HL-60 (cell line): ENCODE measurements at regions not wholly inside any gene's neighbourhood (a gene's known extent, or its start where the extent isn't known, plus 50 kb on each side); places are given as distances from the start of the nearest gene placed in this dataset.

Source experiments
- GABPA ChIP-seq: IDR thresholded peaks from 2 replicates; pipeline ENCODE4 v1.6.1; 2012; ENCODE audit warnings: low read depth
- POLR2AphosphoS5 ChIP-seq: IDR thresholded peaks from 2 replicates; pipeline ENCODE4 v1.6.1; 2012; ENCODE audit warnings: low read depth
- SPI1 ChIP-seq: IDR thresholded peaks from 2 replicates; pipeline ENCODE4 v1.6.1; 2012; ENCODE audit warnings: low read depth, mild to moderate bottlenecking, borderline replicate concordance
- TF ChIP-seq, protein P1 (sequence below): IDR thresholded peaks from one replicate; pipeline ENCODE4 v1.5.1; 2011; ENCODE audit warnings: low read length, control low read depth, inconsistent platforms; ENCODE audit not compliant: insufficient read depth
- TF ChIP-seq, protein P2 (sequence below): IDR thresholded peaks from 2 replicates; pipeline ENCODE4 v1.6.1; 2012; ENCODE audit warnings: low read depth; ENCODE audit not compliant: insufficient replicate concordance

DNA sequence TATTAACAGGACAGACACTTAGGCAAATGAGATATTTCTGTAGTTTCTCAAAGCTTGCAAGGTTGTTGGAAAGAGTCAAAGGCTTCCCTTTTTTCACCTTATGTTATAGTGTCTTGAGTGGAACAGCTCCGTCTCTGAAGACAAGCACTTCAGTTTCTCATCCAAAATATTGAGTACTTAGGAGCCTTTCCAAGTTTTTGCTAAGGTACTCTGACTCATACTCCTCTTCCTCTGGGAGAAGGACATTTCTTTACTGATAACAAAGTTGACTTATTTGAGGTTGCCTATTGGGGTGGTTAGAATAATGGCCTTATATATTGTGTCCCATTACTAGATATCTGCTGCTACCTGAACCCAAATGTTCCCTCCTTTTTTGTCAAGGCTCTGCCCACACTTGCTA is 869.6 kb downstream of the MAT2B start:
- no peak for TF ChIP-seq POLR2AphosphoS5
- TF ChIP-seq, protein P1, sequence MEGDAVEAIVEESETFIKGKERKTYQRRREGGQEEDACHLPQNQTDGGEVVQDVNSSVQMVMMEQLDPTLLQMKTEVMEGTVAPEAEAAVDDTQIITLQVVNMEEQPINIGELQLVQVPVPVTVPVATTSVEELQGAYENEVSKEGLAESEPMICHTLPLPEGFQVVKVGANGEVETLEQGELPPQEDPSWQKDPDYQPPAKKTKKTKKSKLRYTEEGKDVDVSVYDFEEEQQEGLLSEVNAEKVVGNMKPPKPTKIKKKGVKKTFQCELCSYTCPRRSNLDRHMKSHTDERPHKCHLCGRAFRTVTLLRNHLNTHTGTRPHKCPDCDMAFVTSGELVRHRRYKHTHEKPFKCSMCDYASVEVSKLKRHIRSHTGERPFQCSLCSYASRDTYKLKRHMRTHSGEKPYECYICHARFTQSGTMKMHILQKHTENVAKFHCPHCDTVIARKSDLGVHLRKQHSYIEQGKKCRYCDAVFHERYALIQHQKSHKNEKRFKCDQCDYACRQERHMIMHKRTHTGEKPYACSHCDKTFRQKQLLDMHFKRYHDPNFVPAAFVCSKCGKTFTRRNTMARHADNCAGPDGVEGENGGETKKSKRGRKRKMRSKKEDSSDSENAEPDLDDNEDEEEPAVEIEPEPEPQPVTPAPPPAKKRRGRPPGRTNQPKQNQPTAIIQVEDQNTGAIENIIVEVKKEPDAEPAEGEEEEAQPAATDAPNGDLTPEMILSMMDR: no peak
- no peak for TF ChIP-seq GABPA
- TF ChIP-seq, protein P2, sequence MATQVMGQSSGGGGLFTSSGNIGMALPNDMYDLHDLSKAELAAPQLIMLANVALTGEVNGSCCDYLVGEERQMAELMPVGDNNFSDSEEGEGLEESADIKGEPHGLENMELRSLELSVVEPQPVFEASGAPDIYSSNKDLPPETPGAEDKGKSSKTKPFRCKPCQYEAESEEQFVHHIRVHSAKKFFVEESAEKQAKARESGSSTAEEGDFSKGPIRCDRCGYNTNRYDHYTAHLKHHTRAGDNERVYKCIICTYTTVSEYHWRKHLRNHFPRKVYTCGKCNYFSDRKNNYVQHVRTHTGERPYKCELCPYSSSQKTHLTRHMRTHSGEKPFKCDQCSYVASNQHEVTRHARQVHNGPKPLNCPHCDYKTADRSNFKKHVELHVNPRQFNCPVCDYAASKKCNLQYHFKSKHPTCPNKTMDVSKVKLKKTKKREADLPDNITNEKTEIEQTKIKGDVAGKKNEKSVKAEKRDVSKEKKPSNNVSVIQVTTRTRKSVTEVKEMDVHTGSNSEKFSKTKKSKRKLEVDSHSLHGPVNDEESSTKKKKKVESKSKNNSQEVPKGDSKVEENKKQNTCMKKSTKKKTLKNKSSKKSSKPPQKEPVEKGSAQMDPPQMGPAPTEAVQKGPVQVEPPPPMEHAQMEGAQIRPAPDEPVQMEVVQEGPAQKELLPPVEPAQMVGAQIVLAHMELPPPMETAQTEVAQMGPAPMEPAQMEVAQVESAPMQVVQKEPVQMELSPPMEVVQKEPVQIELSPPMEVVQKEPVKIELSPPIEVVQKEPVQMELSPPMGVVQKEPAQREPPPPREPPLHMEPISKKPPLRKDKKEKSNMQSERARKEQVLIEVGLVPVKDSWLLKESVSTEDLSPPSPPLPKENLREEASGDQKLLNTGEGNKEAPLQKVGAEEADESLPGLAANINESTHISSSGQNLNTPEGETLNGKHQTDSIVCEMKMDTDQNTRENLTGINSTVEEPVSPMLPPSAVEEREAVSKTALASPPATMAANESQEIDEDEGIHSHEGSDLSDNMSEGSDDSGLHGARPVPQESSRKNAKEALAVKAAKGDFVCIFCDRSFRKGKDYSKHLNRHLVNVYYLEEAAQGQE: no peak
- no peak for TF ChIP-seq SPI1
